Activated gamma-delta T cell treated with Interleukin-2 at 50 U/mL for 16 hours (primary cell): ENCODE measurements at regions not wholly inside any gene's neighbourhood (a gene's known extent, or its start where the extent isn't known, plus 50 kb on each side); places are given as distances from the start of the nearest gene placed in this dataset.

Experiments used
- DNase-seq: peaks from one replicate; pipeline ENCODE4 v3.0.0-alpha.2; 2020

- no peak for DNase-seq
These were observed 170.9 kb upstream of the CPEB2 start for GRCh38 chr4:14831416-14831815.

- no peak for DNase-seq
These were observed 169.2 kb upstream of the CPEB2 start for GRCh38 chr4:14833053-14833452.

GRCh38 chr4:14834382-14834781 lies 167.9 kb upstream of the CPEB2 start:
- no peak for DNase-seq

GRCh38 chr4:14835288-14835687 lies 167.0 kb upstream of the CPEB2 start:
- DNase-seq = no peak

- DNase-seq = no peak
These were observed 166.4 kb upstream of the CPEB2 start for GRCh38 chr4:14835708-14836425.

- DNase-seq = no peak
These were observed 164.4 kb upstream of the CPEB2 start for GRCh38 chr4:14837860-14838259.

- DNase-seq = no peak
These were observed 160.2 kb upstream of the CPEB2 start for GRCh38 chr4:14841801-14842768.

GRCh38 chr4:14842964-14843630 lies 159.2 kb upstream of the CPEB2 start:
- no peak for DNase-seq

- no peak for DNase-seq
These were observed 158.2 kb upstream of the CPEB2 start for GRCh38 chr4:14844061-14844460.

- no peak for DNase-seq
These were observed 154.1 kb upstream of the CPEB2 start for GRCh38 chr4:14848229-14848628.

GRCh38 chr4:14850455-14851097 lies 151.7 kb upstream of the CPEB2 start:
- no peak for DNase-seq

GRCh38 chr4:14853176-14853943 lies 148.9 kb upstream of the CPEB2 start:
- no peak for DNase-seq

GRCh38 chr4:14855719-14856061 lies 146.6 kb upstream of the CPEB2 start:
- no peak for DNase-seq

- DNase-seq = no peak
These were observed 146.0 kb upstream of the CPEB2 start for GRCh38 chr4:14856062-14856933.

GRCh38 chr4:14856934-14857235 lies 145.4 kb upstream of the CPEB2 start:
- DNase-seq = no peak

GRCh38 chr4:14857475-14857874 lies 144.8 kb upstream of the CPEB2 start:
- no peak for DNase-seq

- DNase-seq = no peak
These were observed 144.3 kb upstream of the CPEB2 start for GRCh38 chr4:14857981-14858380.

GRCh38 chr4:14862891-14863290 lies 139.4 kb upstream of the CPEB2 start:
- DNase-seq = no peak

GRCh38 chr4:14863418-14864364 lies 138.6 kb upstream of the CPEB2 start:
- DNase-seq = no peak

- DNase-seq = no peak
These were observed 137.8 kb upstream of the CPEB2 start for GRCh38 chr4:14864365-14865030.
